MM.1S (cell line): ENCODE measurements at regions not wholly inside any gene's neighbourhood (a gene's known extent, or its start where the extent isn't known, plus 50 kb on each side); places are given as distances from the start of the nearest gene placed in this dataset.

Experiments
- DNase-seq: peaks from one replicate; pipeline ENCODE4 v3.0.0-alpha.2; 2015
- H2AFZ ChIP-seq: fragments of 300-600 bp; sonication (generic); 2 replicates; pipeline ENCODE4 v1.6.0; 2016; ENCODE audit warnings: antibody characterized with exemption, low read length
- H3F3A ChIP-seq: fragments of 300-600 bp; sonication (generic); 2 replicates; pipeline ENCODE4 v1.6.1; 2016; ENCODE audit warnings: mild to moderate bottlenecking, antibody characterized with exemption, low read length, moderate library complexity, mixed read lengths; ENCODE audit not compliant: insufficient read depth
- H3K27ac ChIP-seq: fragments of 300-600 bp; sonication (generic); 2 replicates; pipeline ENCODE4 v1.5.1; 2016; ENCODE audit warnings: mild to moderate bottlenecking, low read length
- H3K27me3 ChIP-seq: fragments of 300-600 bp; sonication (generic); replicated peaks from 2 replicates; pipeline ENCODE4 v1.6.0; 2016; ENCODE audit warnings: low read length; ENCODE audit not compliant: insufficient read depth
- H3K36me3 ChIP-seq: fragments of 300-600 bp; sonication (generic); replicated peaks from 2 replicates; pipeline ENCODE4 v1.6.1; 2016; ENCODE audit warnings: mild to moderate bottlenecking, low read length, mixed read lengths; ENCODE audit not compliant: insufficient read depth
- H3K4me1 ChIP-seq: fragments of 300-600 bp; sonication (generic); 2 replicates; pipeline ENCODE4 v1.6.1; 2016; ENCODE audit warnings: low read length, mixed read lengths
- H3K4me2 ChIP-seq: fragments of 300-600 bp; sonication (generic); 2 replicates; pipeline ENCODE4 v1.6.0; 2016; ENCODE audit warnings: low read depth, low read length
- H3K4me3 ChIP-seq: fragments of 300-600 bp; sonication (generic); 2 replicates; pipeline ENCODE4 v1.5.1; 2016; ENCODE audit warnings: low read length, mixed read lengths
- H3K79me2 ChIP-seq: fragments of 300-600 bp; sonication (generic); 2 replicates; pipeline ENCODE4 v1.6.1; 2016; ENCODE audit warnings: mixed run types, low read length, mixed read lengths
- H3K9ac ChIP-seq: fragments of 300-600 bp; sonication (generic); 2 replicates; pipeline ENCODE4 v1.6.1; 2016; ENCODE audit warnings: low read length, mixed read lengths
- H3K9me2 ChIP-seq: fragments of 300-600 bp; sonication (generic); replicated peaks from 2 replicates; pipeline ENCODE4 v1.6.1; 2016; ENCODE audit warnings: mild to moderate bottlenecking, low read length, mixed read lengths; ENCODE audit not compliant: insufficient read depth
- H3K9me3 ChIP-seq: fragments of 300-600 bp; sonication (generic); replicated peaks from 2 replicates; pipeline ENCODE4 v1.6.1; 2016; ENCODE audit warnings: mild to moderate bottlenecking, low read length, mixed read lengths; ENCODE audit not compliant: insufficient read depth
- H4K20me1 ChIP-seq: fragments of 300-600 bp; sonication (generic); 2 replicates; pipeline ENCODE4 v1.6.1; 2016; ENCODE audit warnings: mild to moderate bottlenecking, low read length, moderate library complexity, mixed read lengths; ENCODE audit not compliant: insufficient read depth
- CTCF ChIP-seq: fragments of 300-600 bp; sonication (generic); IDR thresholded peaks from 2 replicates; pipeline ENCODE4 v1.5.1; 2016; ENCODE audit warnings: antibody characterized with exemption, low read length, mixed read lengths
- EZH2 ChIP-seq: fragments of 300-600 bp; sonication (generic); optimal IDR thresholded peaks from 2 replicates; pipeline ENCODE3; 2017; ENCODE audit warnings: low read depth, mild to moderate bottlenecking, antibody characterized with exemption, low read length, mixed read lengths
- EZH2phosphoT487 ChIP-seq: fragments of 300-600 bp; sonication (generic); IDR thresholded peaks from 2 replicates; pipeline ENCODE4 v1.6.1; 2018; ENCODE audit warnings: antibody characterized with exemption, low read length

- H2AFZ ChIP-seq, result no peak overlapping the region
- no peaks in the 10 kb centered on the region for H3K27me3 ChIP-seq
- no peak for DNase-seq
- H3K27ac ChIP-seq, result no peak overlapping the region
- H3F3A ChIP-seq, result no peaks in the 10 kb centered on the region
- no peaks in the 10 kb centered on the region for H3K9me3 ChIP-seq
- TF ChIP-seq EZH2, result no peak
- TF ChIP-seq EZH2phosphoT487, result no peak
- TF ChIP-seq CTCF, result no peak
- H4K20me1 ChIP-seq, result no peaks in the 10 kb centered on the region
- H3K9me2 ChIP-seq, result no peaks in the 10 kb centered on the region
- H3K9ac ChIP-seq, result no peak overlapping the region
- H3K36me3 ChIP-seq, result no peaks in the 10 kb centered on the region
- H3K79me2 ChIP-seq, result no peaks in the 10 kb centered on the region
- no peak overlapping the region for H3K4me2 ChIP-seq
- H3K4me1 ChIP-seq, result no peaks in the 10 kb centered on the region
- H3K4me3 ChIP-seq, result no peak overlapping the region
Observed at GRCh38 chr18:59777636-59778035, 80.4 kb upstream of the CCBE1 start.

- no peaks in the 10 kb centered on the region for H3K9me2 ChIP-seq
- no peak overlapping the region for H2AFZ ChIP-seq
- TF ChIP-seq EZH2phosphoT487 (no peak), EZH2 (no peak), CTCF (no peak)
- H3K27me3 ChIP-seq, result no peaks in the 10 kb centered on the region
- no peaks in the 10 kb centered on the region for H3K79me2 ChIP-seq
- H3K4me2 ChIP-seq, result no peak overlapping the region
- no peak for DNase-seq
- no peaks in the 10 kb centered on the region for H3K4me1 ChIP-seq
- no peak overlapping the region for H3K27ac ChIP-seq
- no peak overlapping the region for H3K4me3 ChIP-seq
- no peaks in the 10 kb centered on the region for H3K9me3 ChIP-seq
- H3K9ac ChIP-seq, result no peak overlapping the region
- no peaks in the 10 kb centered on the region for H4K20me1 ChIP-seq
- no peaks in the 10 kb centered on the region for H3F3A ChIP-seq
- H3K36me3 ChIP-seq, result no peaks in the 10 kb centered on the region
Observed at GRCh38 chr18:59769129-59769865, 72.1 kb upstream of the CCBE1 start.

GRCh38 chr18:59768409-59768808 is 71.2 kb upstream of the CCBE1 start:
- no peak overlapping the region for H3K27ac ChIP-seq
- no peaks in the 10 kb centered on the region for H3K27me3 ChIP-seq
- H3K4me3 ChIP-seq, result no peak overlapping the region
- H3K79me2 ChIP-seq, result no peaks in the 10 kb centered on the region
- no peak overlapping the region for H3K4me2 ChIP-seq
- no peaks in the 10 kb centered on the region for H3K9me2 ChIP-seq
- H3F3A ChIP-seq, result no peaks in the 10 kb centered on the region
- no peak for DNase-seq
- TF ChIP-seq EZH2 (no peak), EZH2phosphoT487 (no peak), CTCF (no peak)
- no peak overlapping the region for H2AFZ ChIP-seq
- no peaks in the 10 kb centered on the region for H3K9me3 ChIP-seq
- H3K4me1 ChIP-seq, result no peaks in the 10 kb centered on the region
- no peaks in the 10 kb centered on the region for H3K36me3 ChIP-seq
- H3K9ac ChIP-seq, result no peak overlapping the region
- no peaks in the 10 kb centered on the region for H4K20me1 ChIP-seq
